ENCODE measurements at regions not wholly inside any gene's neighbourhood (a gene's known extent, or its start where the extent isn't known, plus 50 kb on each side); places are given as distances from the start of the nearest gene placed in this dataset.

- 75 to 84% methylated on average over 9 of the region's 9 CpGs for WGBS, 2 donors
- no peak overlapping the region for H3K4me3 ChIP-seq
- no peaks in the 10 kb centered on the region for H3K36me3 ChIP-seq
- no peak for DNase-seq
- no peaks in the 10 kb centered on the region for H3K27me3 ChIP-seq
- intact Hi-C loops (cut with DNase I), result no loop called here
- H3K9me3 ChIP-seq, result no peaks in the 10 kb centered on the region
- no peak for TF ChIP-seq POLR2AphosphoS5 (IDR thresholded peaks at IDR 0.05)
- no peak for TF ChIP-seq CTCF (IDR thresholded peaks at IDR 0.05)
- no peak for TF ChIP-seq POLR2A (IDR thresholded peaks at IDR 0.05)
- TF ChIP-seq EP300 (IDR thresholded peaks at IDR 0.05), result no peak
- H3K27ac ChIP-seq, result no peak overlapping the region
- H3K4me1 ChIP-seq, result peaks cover 0 to 15% (median 10%) of the 10 kb centered on the region in 4 donors
Observed at GRCh38 chr2:8432706-8433336, 249.0 kb upstream of the ID2 start.

GRCh38 chr2:8433390-8433789, 248.5 kb upstream of the ID2 start:
- WGBS, 2 donors, result 91 to 93% methylated on average over 3 of the region's 3 CpGs
- Histone ChIP-seq H3K36me3 (no peaks in the 10 kb centered on the region), H3K9me3 (no peaks in the 10 kb centered on the region), H3K27me3 (no peaks in the 10 kb centered on the region), H3K27ac (no peak overlapping the region), H3K4me3 (no peak overlapping the region), H3K4me1 (peaks cover 0 to 15% (median 12%) of the 10 kb centered on the region in 4 donors)
- TF ChIP-seq CTCF (IDR thresholded peaks at IDR 0.05) (no peak), POLR2A (IDR thresholded peaks at IDR 0.05) (no peak), EP300 (IDR thresholded peaks at IDR 0.05) (no peak), POLR2AphosphoS5 (IDR thresholded peaks at IDR 0.05) (no peak)
- no peak for DNase-seq
- intact Hi-C loops (cut with DNase I), result no loop called here

- H3K4me3 ChIP-seq, result no peak overlapping the region
- WGBS, 2 donors, result 74 to 93% methylated on average over 4 of the region's 4 CpGs
- H3K9me3 ChIP-seq, result no peaks in the 10 kb centered on the region
- peak; percentile 12 for DNase-seq
- TF ChIP-seq POLR2A (IDR thresholded peaks at IDR 0.05) (no peak), POLR2AphosphoS5 (IDR thresholded peaks at IDR 0.05) (no peak), CTCF (IDR thresholded peaks at IDR 0.05) (no peak), EP300 (IDR thresholded peaks at IDR 0.05) (no peak)
- H3K27me3 ChIP-seq, result no peaks in the 10 kb centered on the region
- H3K27ac ChIP-seq, result no peak overlapping the region
- H3K4me1 ChIP-seq, result peaks cover 0 to 15% (median 12%) of the 10 kb centered on the region in 4 donors
- H3K36me3 ChIP-seq, result no peaks in the 10 kb centered on the region
- intact Hi-C loops (cut with DNase I), result no loop called here
Observed at GRCh38 chr2:8435608-8436007, 246.2 kb upstream of the ID2 start.

GRCh38 chr2:8436585-8436984, 245.3 kb upstream of the ID2 start:
- 96% methylated on average over 3 of the region's 3 CpGs for WGBS, 2 donors
- Histone ChIP-seq H3K4me1 (peaks cover 0 to 15% (median 12%) of the 10 kb centered on the region in 4 donors), H3K27ac (no peak overlapping the region), H3K4me3 (no peak overlapping the region), H3K9me3 (no peaks in the 10 kb centered on the region), H3K27me3 (no peaks in the 10 kb centered on the region), H3K36me3 (no peaks in the 10 kb centered on the region)
- DNase-seq, result peak; percentile 25
- intact Hi-C loops (cut with DNase I), result no loop called here
- TF ChIP-seq POLR2A (IDR thresholded peaks at IDR 0.05) (no peak), CTCF (IDR thresholded peaks at IDR 0.05) (no peak), EP300 (IDR thresholded peaks at IDR 0.05) (no peak), POLR2AphosphoS5 (IDR thresholded peaks at IDR 0.05) (no peak)
